ENCODE measurements at regions not wholly inside any gene's neighbourhood (a gene's known extent, or its start where the extent isn't known, plus 50 kb on each side); places are given as distances from the start of the nearest gene placed in this dataset.

DNA sequence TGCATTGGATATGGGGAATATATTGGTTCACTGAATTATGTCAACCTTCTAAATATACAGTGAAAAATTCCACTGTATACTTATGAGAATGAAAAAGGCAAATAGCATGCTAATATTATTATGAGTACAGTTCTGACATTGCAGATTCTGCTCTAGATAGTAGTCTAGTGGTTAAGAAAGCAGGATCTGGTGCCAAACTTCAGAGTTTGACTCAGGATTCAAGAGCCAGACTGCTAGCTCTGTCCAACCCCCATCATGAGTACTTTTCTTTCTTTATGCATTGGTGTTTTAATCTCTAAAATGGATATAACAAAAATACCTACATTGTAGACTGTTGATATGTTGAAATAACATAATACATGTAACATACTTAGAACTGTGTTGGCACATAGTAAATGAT is 57.3 kb upstream of the PLSCR4 start:
- DNase-seq = no peak

DNA sequence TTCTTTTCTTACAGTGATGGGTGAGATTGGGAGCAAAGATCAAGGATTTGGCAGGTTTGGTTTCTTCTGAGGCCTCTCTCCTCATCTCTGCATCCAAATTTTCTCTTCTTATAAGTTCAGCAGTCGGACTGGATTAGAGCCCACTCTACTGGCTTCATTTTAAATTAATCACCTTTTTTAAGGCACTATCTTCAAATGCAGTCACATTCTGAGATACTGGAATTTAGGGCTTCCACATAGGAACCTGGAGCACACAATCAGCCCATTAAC is 56.5 kb upstream of the PLSCR4 start:
- DNase-seq = no peak

DNA sequence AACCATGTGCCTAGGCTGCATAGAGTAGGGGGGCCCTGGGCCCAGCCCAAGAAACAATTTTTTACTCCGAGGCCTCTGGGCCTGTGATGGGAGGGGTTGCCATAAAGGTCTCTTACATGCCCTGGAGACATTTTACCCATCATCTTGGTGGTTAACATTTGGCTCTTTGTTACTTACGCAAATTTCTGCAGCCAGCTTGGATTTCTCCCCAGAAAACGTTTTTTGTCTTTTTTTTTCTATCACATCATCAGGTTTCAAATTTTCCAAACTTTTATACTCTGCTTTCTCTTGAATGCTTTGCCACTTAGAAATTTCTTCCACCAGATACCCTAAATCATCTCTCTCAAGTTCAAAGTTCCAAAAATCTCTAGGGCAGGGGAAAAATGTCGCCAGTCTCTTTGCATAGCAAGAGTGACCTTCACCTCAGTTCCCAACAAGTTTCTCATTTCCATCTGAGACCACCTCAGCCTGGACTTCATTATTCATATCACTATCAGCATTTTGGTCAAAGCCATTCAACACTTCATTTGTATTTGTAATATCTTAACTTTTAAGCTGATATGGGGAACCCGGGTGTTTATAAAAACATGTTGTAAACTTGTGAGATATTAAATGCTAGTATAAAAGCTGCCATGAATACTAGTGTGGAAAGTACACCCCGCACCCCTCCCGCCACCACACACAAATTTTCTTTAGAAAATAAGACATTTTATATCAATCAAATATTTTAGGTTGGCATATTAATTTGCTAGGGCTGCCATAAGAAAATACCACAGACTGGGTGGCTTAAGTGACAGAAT is 56.0 kb upstream of the PLSCR4 start:
- DNase-seq = no peak

DNA sequence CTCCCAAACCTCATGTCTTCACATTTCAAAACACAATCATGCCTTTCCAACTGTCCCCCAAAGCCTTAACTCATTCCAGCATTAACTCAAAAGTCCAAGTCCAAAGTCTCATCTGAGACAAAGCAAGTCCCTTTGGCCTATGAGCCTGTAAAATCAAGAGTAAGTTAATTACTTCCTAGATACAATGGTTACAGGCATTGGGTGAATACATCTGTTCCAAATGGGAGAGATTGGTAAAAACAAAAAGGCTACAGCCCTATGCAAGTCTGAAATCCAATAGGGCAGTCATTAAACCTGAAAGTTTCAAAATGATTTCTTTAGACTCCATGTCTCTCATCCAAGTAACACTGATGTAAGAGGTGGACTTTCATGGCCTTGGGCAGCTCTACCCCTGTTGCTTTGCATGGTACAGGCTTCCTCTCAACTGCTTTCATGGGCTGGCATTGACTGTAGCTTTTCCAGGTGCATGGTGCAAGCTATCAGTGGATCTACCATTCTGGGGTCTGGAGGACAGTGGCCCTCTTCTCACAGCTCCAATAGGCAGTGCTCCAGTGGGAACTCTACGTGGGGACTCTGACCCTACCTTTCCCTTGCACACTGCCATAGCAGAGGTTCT is 55.0 kb upstream of the PLSCR4 start:
- DNase-seq = no peak

DNA sequence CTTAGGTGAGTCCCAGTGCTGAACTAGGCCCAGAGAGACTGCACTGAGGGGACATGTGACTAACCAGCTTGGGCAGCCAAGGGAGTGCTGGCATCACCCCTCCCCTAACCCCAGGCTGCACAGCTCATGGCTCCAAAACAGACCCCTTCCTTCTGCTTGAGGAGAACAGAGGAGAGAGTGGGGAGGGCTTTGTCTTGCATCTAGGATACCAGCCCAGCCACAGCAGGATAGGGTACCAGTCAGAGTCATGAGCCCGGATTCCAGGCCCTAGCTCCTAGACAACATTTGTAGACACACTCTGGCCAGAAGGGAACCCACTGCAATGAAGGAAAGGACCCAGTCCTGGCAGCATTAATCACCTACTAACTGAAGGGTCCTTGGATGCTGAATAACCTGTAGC is 49.9 kb upstream of the PLSCR4 start:
- no peak for DNase-seq
